Stimulated activated CD8-positive, alpha-beta memory T cell treated with anti-CD3 and anti-CD28 coated beads, Interleukin-2, amount 100 ng/mL, for 48 hours (primary cell): ENCODE measurements at regions not wholly inside any gene's neighbourhood (a gene's known extent, or its start where the extent isn't known, plus 50 kb on each side); places are given as distances from the start of the nearest gene placed in this dataset.

ENCODE experiments used
- DNase-seq, 2 donors: peaks; one replicate each; pipeline ENCODE4 v3.0.0-alpha.2; 2020; ENCODE audit warnings: low read depth in 2 of 2

GRCh38 chr3:187929112-187929816 lies 184.0 kb upstream of the BCL6 start:
- DNase-seq = no peak

GRCh38 chr3:187930021-187930420 lies 184.8 kb upstream of the BCL6 start:
- DNase-seq = no peak

GRCh38 chr3:187931101-187931500 lies 185.8 kb upstream of the BCL6 start:
- DNase-seq = no peak

GRCh38 chr3:187931770-187932278 lies 186.6 kb upstream of the BCL6 start:
- DNase-seq = no peak

- DNase-seq = no peak
These were observed 187.3 kb upstream of the BCL6 start for GRCh38 chr3:187932530-187932929.

- DNase-seq = peak in 1 of 2 donors; percentile 39
These were observed 190.4 kb upstream of the BCL6 start for GRCh38 chr3:187935623-187936156.

- no peak for DNase-seq
These were observed 191.4 kb upstream of the BCL6 start for GRCh38 chr3:187936676-187937075.

GRCh38 chr3:187939891-187940290 lies 194.6 kb upstream of the BCL6 start:
- DNase-seq = no peak

GRCh38 chr3:187941135-187941847 lies 196.0 kb upstream of the BCL6 start:
- no peak for DNase-seq

- no peak for DNase-seq
These were observed 196.6 kb upstream of the BCL6 start for GRCh38 chr3:187941848-187942194.

GRCh38 chr3:187942658-187943241 lies 197.5 kb upstream of the BCL6 start:
- DNase-seq = no peak

- DNase-seq = no peak
These were observed 198.6 kb upstream of the BCL6 start for GRCh38 chr3:187943677-187944389.

GRCh38 chr3:187944390-187945179 lies 199.3 kb upstream of the BCL6 start:
- no peak for DNase-seq

GRCh38 chr3:187945374-187945773 lies 200.1 kb upstream of the BCL6 start:
- DNase-seq = no peak

- no peak for DNase-seq
These were observed 201.0 kb upstream of the BCL6 start for GRCh38 chr3:187946163-187946691.

GRCh38 chr3:187946981-187947380 lies 201.7 kb upstream of the BCL6 start:
- no peak for DNase-seq

- no peak for DNase-seq
These were observed 202.8 kb upstream of the BCL6 start for GRCh38 chr3:187947927-187948682.

- DNase-seq = no peak
These were observed 204.0 kb upstream of the BCL6 start for GRCh38 chr3:187949093-187949820.

GRCh38 chr3:187950671-187951070 lies 203.3 kb upstream of the LPP start:
- DNase-seq = no peak
